ENCODE measurements at regions not wholly inside any gene's neighbourhood (a gene's known extent, or its start where the extent isn't known, plus 50 kb on each side); places are given as distances from the start of the nearest gene placed in this dataset.

DNA sequence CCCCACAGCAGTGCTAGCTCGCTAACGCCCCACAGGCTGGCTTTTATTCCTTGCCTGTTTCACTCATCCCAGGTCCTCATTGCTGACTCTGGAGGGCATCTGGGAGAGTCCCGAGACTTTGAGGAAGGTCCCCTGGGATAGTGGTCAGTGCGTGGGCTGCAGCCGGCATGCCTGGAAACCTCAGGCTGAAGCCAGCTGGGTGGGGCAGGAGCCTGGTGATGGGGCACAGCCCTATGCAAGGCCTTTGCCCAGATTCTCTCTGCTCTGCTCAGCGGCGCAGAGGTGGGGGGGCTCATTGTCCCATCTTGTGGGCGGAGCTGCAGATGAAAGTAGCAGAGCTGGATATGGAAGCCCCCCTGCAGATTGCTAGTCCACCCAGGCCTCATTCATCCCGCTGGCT is 55.7 kb upstream of the SMAD6 start:
- Histone ChIP-seq H3K4me3 (replicated peaks; ENCODE audit: low read depth, low read length) (no peak overlapping the region), H3K27me3 (replicated peaks; ENCODE audit: control insufficient read depth, insufficient read depth, low read length) (no peaks in the 10 kb centered on the region), H3K36me3 (ENCODE audit: control insufficient read depth, insufficient read depth, low read length) (no peaks in the 10 kb centered on the region)
- no peak for DNase-seq (ENCODE audit: extremely low read depth, insufficient read length)
- TF ChIP-seq, protein P1, sequence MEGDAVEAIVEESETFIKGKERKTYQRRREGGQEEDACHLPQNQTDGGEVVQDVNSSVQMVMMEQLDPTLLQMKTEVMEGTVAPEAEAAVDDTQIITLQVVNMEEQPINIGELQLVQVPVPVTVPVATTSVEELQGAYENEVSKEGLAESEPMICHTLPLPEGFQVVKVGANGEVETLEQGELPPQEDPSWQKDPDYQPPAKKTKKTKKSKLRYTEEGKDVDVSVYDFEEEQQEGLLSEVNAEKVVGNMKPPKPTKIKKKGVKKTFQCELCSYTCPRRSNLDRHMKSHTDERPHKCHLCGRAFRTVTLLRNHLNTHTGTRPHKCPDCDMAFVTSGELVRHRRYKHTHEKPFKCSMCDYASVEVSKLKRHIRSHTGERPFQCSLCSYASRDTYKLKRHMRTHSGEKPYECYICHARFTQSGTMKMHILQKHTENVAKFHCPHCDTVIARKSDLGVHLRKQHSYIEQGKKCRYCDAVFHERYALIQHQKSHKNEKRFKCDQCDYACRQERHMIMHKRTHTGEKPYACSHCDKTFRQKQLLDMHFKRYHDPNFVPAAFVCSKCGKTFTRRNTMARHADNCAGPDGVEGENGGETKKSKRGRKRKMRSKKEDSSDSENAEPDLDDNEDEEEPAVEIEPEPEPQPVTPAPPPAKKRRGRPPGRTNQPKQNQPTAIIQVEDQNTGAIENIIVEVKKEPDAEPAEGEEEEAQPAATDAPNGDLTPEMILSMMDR (IDR thresholded peaks at IDR 0.05; ENCODE audit: insufficient read depth, low read length, poor library complexity, severe bottlenecking): no peak

DNA sequence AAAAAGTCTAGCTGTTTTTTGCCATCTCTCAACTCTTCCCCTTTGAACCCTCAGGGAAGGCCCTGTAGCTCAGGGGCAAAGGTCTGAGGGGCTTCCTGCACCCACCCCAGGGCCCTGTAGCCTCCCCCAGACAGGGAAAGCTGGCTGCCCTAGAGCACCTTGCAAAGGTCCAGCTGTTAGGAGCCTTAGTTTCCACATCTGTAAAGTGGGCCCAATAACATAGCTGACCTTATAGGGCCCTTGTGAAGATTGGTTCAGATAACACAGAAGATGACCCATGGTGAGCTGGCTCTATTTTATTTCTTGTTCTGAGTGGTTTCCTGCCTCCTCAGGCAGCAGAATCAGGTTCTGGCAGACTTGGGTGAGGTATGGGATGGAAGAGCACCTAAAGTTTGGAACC is 55.2 kb upstream of the SMAD6 start:
- H3K4me3 ChIP-seq (replicated peaks; ENCODE audit: low read depth, low read length): no peak overlapping the region
- H3K36me3 ChIP-seq (ENCODE audit: control insufficient read depth, insufficient read depth, low read length): no peaks in the 10 kb centered on the region
- no peaks in the 10 kb centered on the region for H3K27me3 ChIP-seq (replicated peaks; ENCODE audit: control insufficient read depth, insufficient read depth, low read length)
- TF ChIP-seq, protein P1 (IDR thresholded peaks at IDR 0.05; ENCODE audit: insufficient read depth, low read length, poor library complexity, severe bottlenecking): no peak
- no peak for DNase-seq (ENCODE audit: extremely low read depth, insufficient read length)

DNA sequence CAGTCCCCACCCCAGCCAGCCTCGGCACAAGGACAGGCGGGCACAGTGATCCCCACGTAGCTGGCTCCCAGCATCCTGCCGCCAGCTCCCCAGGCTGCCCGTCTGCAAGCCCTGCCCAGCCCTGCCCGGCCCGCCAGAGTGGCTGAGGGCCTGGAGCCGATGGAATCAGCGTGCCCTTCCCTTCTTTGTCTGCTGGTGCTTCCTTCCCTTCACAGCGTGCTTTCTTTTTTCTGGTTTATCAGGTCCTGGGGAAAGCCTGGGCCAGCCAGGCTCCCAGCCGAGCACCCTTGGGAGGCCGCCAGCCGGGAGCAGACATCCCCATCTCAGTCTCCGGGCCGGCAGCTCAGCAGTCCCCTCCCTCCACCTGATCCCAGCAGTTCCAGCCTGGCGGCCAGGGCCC is 54.7 kb upstream of the SMAD6 start:
- TF ChIP-seq, protein P1 (IDR thresholded peaks at IDR 0.05; ENCODE audit: insufficient read depth, low read length, poor library complexity, severe bottlenecking): no peak
- Histone ChIP-seq H3K36me3 (ENCODE audit: control insufficient read depth, insufficient read depth, low read length) (no peaks in the 10 kb centered on the region), H3K27me3 (replicated peaks; ENCODE audit: control insufficient read depth, insufficient read depth, low read length) (no peaks in the 10 kb centered on the region), H3K4me3 (replicated peaks; ENCODE audit: low read depth, low read length) (no peak overlapping the region)
- no peak for DNase-seq (ENCODE audit: extremely low read depth, insufficient read length)

DNA sequence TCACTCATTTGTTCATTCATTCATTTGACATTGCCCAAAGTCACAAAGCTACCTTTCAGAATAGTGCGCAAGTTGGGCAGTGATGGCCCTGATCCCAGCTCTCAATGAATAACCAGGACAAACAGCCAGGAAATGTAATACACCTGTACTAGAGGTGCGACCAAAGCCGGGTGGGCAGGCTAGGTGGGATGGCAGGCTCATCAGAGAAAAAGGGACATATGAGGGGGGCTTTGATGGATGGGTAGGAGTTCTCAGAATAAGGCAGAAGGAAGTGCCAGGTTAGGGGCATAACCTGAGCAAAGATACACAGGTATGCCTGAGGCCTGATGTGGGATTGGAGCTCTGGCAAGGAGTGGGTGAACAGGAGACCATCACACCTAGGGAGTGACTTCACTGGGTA is 53.4 kb upstream of the SMAD6 start:
- H3K36me3 ChIP-seq (ENCODE audit: control insufficient read depth, insufficient read depth, low read length): no peaks in the 10 kb centered on the region
- TF ChIP-seq, protein P1 (IDR thresholded peaks at IDR 0.05; ENCODE audit: insufficient read depth, low read length, poor library complexity, severe bottlenecking): no peak
- no peak overlapping the region for H3K4me3 ChIP-seq (replicated peaks; ENCODE audit: low read depth, low read length)
- no peaks in the 10 kb centered on the region for H3K27me3 ChIP-seq (replicated peaks; ENCODE audit: control insufficient read depth, insufficient read depth, low read length)
- no peak for DNase-seq (ENCODE audit: extremely low read depth, insufficient read length)

DNA sequence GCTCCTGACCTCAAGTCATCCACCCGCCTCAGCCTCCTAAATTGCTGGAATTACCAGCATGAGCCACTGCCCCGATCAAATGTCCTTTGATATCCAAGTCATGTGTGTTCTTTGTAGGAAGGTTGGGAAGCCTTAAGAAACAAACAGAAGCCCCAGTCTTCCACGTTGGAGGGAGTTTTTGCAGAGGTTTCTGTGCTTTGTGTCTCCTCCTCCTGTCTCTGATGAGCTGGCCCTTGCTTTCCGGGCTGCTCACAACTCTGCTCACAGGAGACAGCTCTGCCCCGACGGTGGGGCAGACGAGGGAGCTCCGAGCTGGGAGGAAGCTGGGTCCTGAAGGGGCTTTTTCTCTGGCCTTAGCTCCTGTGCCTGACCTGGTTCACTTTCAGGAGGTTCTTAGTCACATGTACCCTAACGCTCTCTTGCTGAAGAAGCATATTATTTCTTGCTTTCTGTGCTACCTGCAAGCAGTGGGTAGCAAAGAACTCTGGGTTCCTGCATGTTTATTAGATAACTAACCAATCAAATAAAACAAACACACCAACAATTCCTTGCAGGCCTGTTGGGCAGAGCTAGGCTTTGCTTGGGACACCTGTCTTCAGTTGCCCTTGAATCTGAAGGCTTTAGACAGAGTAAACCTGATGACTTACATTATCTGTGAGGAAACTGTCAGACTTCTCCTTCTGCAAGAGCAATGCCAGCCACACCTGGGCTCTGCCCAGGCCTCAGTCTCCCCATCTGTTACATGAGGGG is 52.6 kb upstream of the SMAD6 start:
- TF ChIP-seq, protein P1 (IDR thresholded peaks at IDR 0.05; ENCODE audit: insufficient read depth, low read length, poor library complexity, severe bottlenecking): no peak
- no peaks in the 10 kb centered on the region; the same call in 1 of the 2 replicates for H3K27me3 ChIP-seq (replicated peaks; ENCODE audit: control insufficient read depth, insufficient read depth, low read length)
- H3K4me3 ChIP-seq (replicated peaks; ENCODE audit: low read depth, low read length): no peak overlapping the region
- H3K36me3 ChIP-seq (ENCODE audit: control insufficient read depth, insufficient read depth, low read length): no peaks in the 10 kb centered on the region
- no peak for DNase-seq (ENCODE audit: extremely low read depth, insufficient read length)
